ENCODE measurements at regions not wholly inside any gene's neighbourhood (a gene's known extent, or its start where the extent isn't known, plus 50 kb on each side); places are given as distances from the start of the nearest gene placed in this dataset.

GRCh38 chr16:63830061-63830460 is 1291.8 kb downstream of the CDH11 start:
- H2AFZ ChIP-seq (ENCODE audit: low read length): no peak overlapping the region
- H2BK120ac ChIP-seq (ENCODE audit: low read depth, low read length): no peak overlapping the region
- no peak for DNase-seq (ENCODE audit: low spot score)

GRCh38 chr16:63822818-63823217 is 1299.0 kb downstream of the CDH11 start:
- Histone ChIP-seq H3K4me2 (ENCODE audit: insufficient read depth, low read length, poor library complexity, severe bottlenecking) (no peak overlapping the region), H2BK15ac (ENCODE audit: low read length) (no peak overlapping the region), H3K4me3 (ENCODE audit: low read length in 2 of 2) (no peak overlapping the region), H3K14ac (ENCODE audit: low read length) (no peak overlapping the region), H2BK12ac (ENCODE audit: low read length) (no peak overlapping the region), H2BK120ac (ENCODE audit: low read depth, low read length) (no peak overlapping the region), H4K8ac (ENCODE audit: low read depth, low read length) (no peak overlapping the region), H3K27ac (replicated peaks; ENCODE audit: low read length) (no peak overlapping the region), H3K4me1 (ENCODE audit: control insufficient read depth in 2 of 2, insufficient read depth in 1 of 2, low read depth in 1 of 2, low read length in 2 of 2) (no peaks in the 10 kb centered on the region), H2BK5ac (ENCODE audit: low read length) (no peak overlapping the region), H3K23ac (ENCODE audit: low read depth, low read length, poor library complexity) (no peak overlapping the region), H3K9me3 (replicated peaks in 1 of 2; ENCODE audit: control insufficient read depth in 2 of 2, insufficient read depth in 1 of 2, low read depth in 1 of 2, low read length in 2 of 2) (no peaks in the 10 kb centered on the region), H3K18ac (ENCODE audit: low read length) (no peak overlapping the region), H3K4ac (ENCODE audit: low read length) (no peak overlapping the region), H2AFZ (ENCODE audit: low read length) (no peak overlapping the region), H3K27me3 (ENCODE audit: control insufficient read depth in 3 of 3, insufficient read depth in 3 of 3, low read depth in 1 of 3, low read length in 3 of 3) (no peaks in the 10 kb centered on the region), H2AK5ac (ENCODE audit: low read depth, low read length) (no peak overlapping the region), H3K9ac (ENCODE audit: low read depth, low read length, poor library complexity) (no peak overlapping the region), H3K36me3 (replicated peaks in 1 of 2; ENCODE audit: control insufficient read depth in 2 of 2, insufficient read depth in 2 of 2, low read length in 2 of 2) (no peaks in the 10 kb centered on the region), H4K91ac (ENCODE audit: low read depth, low read length, poor library complexity) (no peak overlapping the region), H3K79me1 (ENCODE audit: low read depth, low read length) (no peaks in the 10 kb centered on the region)
- DNase-seq (ENCODE audit: low spot score): no peak
- WGBS, 2 donors (ENCODE audit: extremely low coverage in 2 of 2, insufficient read length in 2 of 2, insufficient replicate concordance in 1 of 2): no CpG with 5 or more reads among the region's 3 CpGs

More at GRCh38 chr16:63830061-63830460, 1291.8 kb downstream of the CDH11 start:
- H2AK5ac ChIP-seq (ENCODE audit: low read depth, low read length): no peak overlapping the region
- H3K4me3 ChIP-seq (ENCODE audit: low read length in 2 of 2): no peak overlapping the region
- H3K36me3 ChIP-seq (replicated peaks in 1 of 2; ENCODE audit: control insufficient read depth in 2 of 2, insufficient read depth in 2 of 2, low read length in 2 of 2): no peaks in the 10 kb centered on the region
- no peak overlapping the region for H2BK12ac ChIP-seq (ENCODE audit: low read length)
- no peaks in the 10 kb centered on the region for H3K4me1 ChIP-seq (ENCODE audit: control insufficient read depth in 2 of 2, insufficient read depth in 1 of 2, low read depth in 1 of 2, low read length in 2 of 2)
- no peak overlapping the region for H2BK5ac ChIP-seq (ENCODE audit: low read length)
- H3K4me2 ChIP-seq (ENCODE audit: insufficient read depth, low read length, poor library complexity, severe bottlenecking): no peak overlapping the region
- no peak overlapping the region for H3K9ac ChIP-seq (ENCODE audit: low read depth, low read length, poor library complexity)
- H3K23ac ChIP-seq (ENCODE audit: low read depth, low read length, poor library complexity): no peak overlapping the region
- no peak overlapping the region for H4K8ac ChIP-seq (ENCODE audit: low read depth, low read length)
- no peak overlapping the region for H3K14ac ChIP-seq (ENCODE audit: low read length)
- no peak overlapping the region for H4K91ac ChIP-seq (ENCODE audit: low read depth, low read length, poor library complexity)
- H3K27ac ChIP-seq (replicated peaks; ENCODE audit: low read length): no peak overlapping the region
- WGBS, 2 donors (ENCODE audit: extremely low coverage in 2 of 2, insufficient read length in 2 of 2, insufficient replicate concordance in 1 of 2): no CpG with 5 or more reads among the region's 3 CpGs
- H3K79me1 ChIP-seq (ENCODE audit: low read depth, low read length): no peaks in the 10 kb centered on the region
- no peak overlapping the region for H3K18ac ChIP-seq (ENCODE audit: low read length)
- H2BK15ac ChIP-seq (ENCODE audit: low read length): no peak overlapping the region
- H3K4ac ChIP-seq (ENCODE audit: low read length): no peak overlapping the region
- no peaks in the 10 kb centered on the region for H3K27me3 ChIP-seq (ENCODE audit: control insufficient read depth in 3 of 3, insufficient read depth in 3 of 3, low read depth in 1 of 3, low read length in 3 of 3)
- H3K9me3 ChIP-seq (replicated peaks in 1 of 2; ENCODE audit: control insufficient read depth in 2 of 2, insufficient read depth in 1 of 2, low read depth in 1 of 2, low read length in 2 of 2): peaks cover 0 to 2% of the 10 kb centered on the region in 2 donors

- no peak overlapping the region for H2AK5ac ChIP-seq (ENCODE audit: low read depth, low read length)
- H3K18ac ChIP-seq (ENCODE audit: low read length): no peak overlapping the region
- no peak overlapping the region for H3K4me3 ChIP-seq (ENCODE audit: low read length in 2 of 2)
- no peak overlapping the region for H3K14ac ChIP-seq (ENCODE audit: low read length)
- peak overlapping the region; percentile 68 for H2AFZ ChIP-seq (ENCODE audit: low read length)
- no CpG with 5 or more reads among the region's 3 CpGs for WGBS, 2 donors (ENCODE audit: extremely low coverage in 2 of 2, insufficient read length in 2 of 2, insufficient replicate concordance in 1 of 2)
- no peak overlapping the region for H3K23ac ChIP-seq (ENCODE audit: low read depth, low read length, poor library complexity)
- H3K27me3 ChIP-seq (ENCODE audit: control insufficient read depth in 3 of 3, insufficient read depth in 3 of 3, low read depth in 1 of 3, low read length in 3 of 3): no peaks in the 10 kb centered on the region
- no peaks in the 10 kb centered on the region for H3K9me3 ChIP-seq (replicated peaks in 1 of 2; ENCODE audit: control insufficient read depth in 2 of 2, insufficient read depth in 1 of 2, low read depth in 1 of 2, low read length in 2 of 2)
- H2BK120ac ChIP-seq (ENCODE audit: low read depth, low read length): no peak overlapping the region
- H2BK5ac ChIP-seq (ENCODE audit: low read length): no peak overlapping the region
- H2BK15ac ChIP-seq (ENCODE audit: low read length): no peak overlapping the region
- no peak overlapping the region for H3K4ac ChIP-seq (ENCODE audit: low read length)
- H3K36me3 ChIP-seq (replicated peaks in 1 of 2; ENCODE audit: control insufficient read depth in 2 of 2, insufficient read depth in 2 of 2, low read length in 2 of 2): no peaks in the 10 kb centered on the region
- H2BK12ac ChIP-seq (ENCODE audit: low read length): no peak overlapping the region
- H3K79me1 ChIP-seq (ENCODE audit: low read depth, low read length): no peaks in the 10 kb centered on the region
- no peak overlapping the region for H3K9ac ChIP-seq (ENCODE audit: low read depth, low read length, poor library complexity)
- H3K27ac ChIP-seq (replicated peaks; ENCODE audit: low read length): no peak overlapping the region
- no peak overlapping the region for H4K8ac ChIP-seq (ENCODE audit: low read depth, low read length)
- H4K91ac ChIP-seq (ENCODE audit: low read depth, low read length, poor library complexity): no peak overlapping the region
- no peak for DNase-seq (ENCODE audit: low spot score)
- no peak overlapping the region for H3K4me2 ChIP-seq (ENCODE audit: insufficient read depth, low read length, poor library complexity, severe bottlenecking)
- peaks cover 0 to 5% of the 10 kb centered on the region in 2 donors for H3K4me1 ChIP-seq (ENCODE audit: control insufficient read depth in 2 of 2, insufficient read depth in 1 of 2, low read depth in 1 of 2, low read length in 2 of 2)
Measured at GRCh38 chr16:63816276-63816675, 1305.6 kb downstream of the CDH11 start.

GRCh38 chr16:63813862-63814261 is 1308.0 kb downstream of the CDH11 start:
- Histone ChIP-seq H2AFZ (ENCODE audit: low read length) (no peak overlapping the region), H4K8ac (ENCODE audit: low read depth, low read length) (no peak overlapping the region), H3K4me3 (ENCODE audit: low read length in 2 of 2) (no peak overlapping the region), H3K4me2 (ENCODE audit: insufficient read depth, low read length, poor library complexity, severe bottlenecking) (no peak overlapping the region), H2BK5ac (ENCODE audit: low read length) (no peak overlapping the region), H2BK12ac (ENCODE audit: low read length) (no peak overlapping the region), H3K18ac (ENCODE audit: low read length) (no peak overlapping the region), H2AK5ac (ENCODE audit: low read depth, low read length) (no peak overlapping the region), H3K79me1 (ENCODE audit: low read depth, low read length) (no peaks in the 10 kb centered on the region), H3K9me3 (replicated peaks in 1 of 2; ENCODE audit: control insufficient read depth in 2 of 2, insufficient read depth in 1 of 2, low read depth in 1 of 2, low read length in 2 of 2) (no peaks in the 10 kb centered on the region), H3K23ac (ENCODE audit: low read depth, low read length, poor library complexity) (no peak overlapping the region), H3K14ac (ENCODE audit: low read length) (no peak overlapping the region), H3K27ac (replicated peaks; ENCODE audit: low read length) (no peak overlapping the region), H3K27me3 (ENCODE audit: control insufficient read depth in 3 of 3, insufficient read depth in 3 of 3, low read depth in 1 of 3, low read length in 3 of 3) (no peaks in the 10 kb centered on the region), H2BK15ac (ENCODE audit: low read length) (no peak overlapping the region), H3K36me3 (replicated peaks in 1 of 2; ENCODE audit: control insufficient read depth in 2 of 2, insufficient read depth in 2 of 2, low read length in 2 of 2) (no peaks in the 10 kb centered on the region), H4K91ac (ENCODE audit: low read depth, low read length, poor library complexity) (no peak overlapping the region), H3K4me1 (ENCODE audit: control insufficient read depth in 2 of 2, insufficient read depth in 1 of 2, low read depth in 1 of 2, low read length in 2 of 2) (peaks cover 0 to 5% of the 10 kb centered on the region in 2 donors), H2BK120ac (ENCODE audit: low read depth, low read length) (no peak overlapping the region), H3K9ac (ENCODE audit: low read depth, low read length, poor library complexity) (no peak overlapping the region), H3K4ac (ENCODE audit: low read length) (no peak overlapping the region)
- no peak for DNase-seq (ENCODE audit: low spot score)
